H1 (cell line): ENCODE measurements at regions not wholly inside any gene's neighbourhood (a gene's known extent, or its start where the extent isn't known, plus 50 kb on each side); places are given as distances from the start of the nearest gene placed in this dataset.

ENCODE experiments used
- ATF2 ChIP-seq: IDR thresholded peaks from 2 replicates; pipeline ENCODE4 v1.6.1; 2012; ENCODE audit warnings: low read length, inconsistent platforms
- GABPA ChIP-seq: IDR thresholded peaks from 2 replicates; pipeline ENCODE4 v1.6.1; 2011; ENCODE audit warnings: mild to moderate bottlenecking, low read length, moderate library complexity, borderline replicate concordance; ENCODE audit not compliant: insufficient read depth
- RAD21 ChIP-seq, 2 experiments: IDR thresholded peaks in 1 of 2; conservative IDR thresholded peaks in 1 of 2; 2 replicates each; pipeline ENCODE4 v1.6.1; 2011; ENCODE audit warnings: low read depth in 2 of 2, low read length in 2 of 2, improper control_type of control experiment in 1 of 2, inconsistent platforms in 1 of 2, mild to moderate bottlenecking in 1 of 2, moderate library complexity in 1 of 2

- no peak for TF ChIP-seq GABPA
- no peak for TF ChIP-seq RAD21 (IDR thresholded peaks at IDR 0.05 in 1 of 2, conservative IDR thresholded peaks at IDR 0.05 in 1 of 2; ENCODE audit: low read depth in 2 of 2, low read length in 2 of 2)
- TF ChIP-seq ATF2 = no peak
Observed at GRCh38 chr10:4525103-4525502, 300.9 kb upstream of the AKR1E2 start (continued).
